Prostate gland (tissue), 2 donors: ENCODE measurements at regions not wholly inside any gene's neighbourhood (a gene's known extent, or its start where the extent isn't known, plus 50 kb on each side); places are given as distances from the start of the nearest gene placed in this dataset.

ENCODE experiments used
- CTCF ChIP-seq, 4 experiments: fragments of 200-600 bp in 2 of 4; fragments of 450-650 bp in 2 of 4; sonication (generic) in 2 of 4; IDR thresholded peaks; 1 replicate in 3 of 4; 2 replicates in 1 of 4; pipeline ENCODE4 v1.5.1; 2016 to 2019; ENCODE audit warnings: antibody characterized with exemption in 4 of 4, mild to moderate bottlenecking in 2 of 4, moderate library complexity in 2 of 4
- POLR2A ChIP-seq: fragments of 450-650 bp; IDR thresholded peaks from one replicate; pipeline ENCODE4 v1.6.1; 2016; ENCODE audit warnings: antibody characterized with exemption, mild to moderate bottlenecking
- POLR2AphosphoS5 ChIP-seq: sonication (generic); formaldehyde crosslinking; IDR thresholded peaks from one replicate; pipeline ENCODE4 v1.6.1; 2017; ENCODE audit warnings: antibody characterized with exemption

- peak; percentile 19 for TF ChIP-seq POLR2AphosphoS5
- peak in 3 of 4 experiments; percentile 33 to 58 (median 49) for TF ChIP-seq CTCF (IDR thresholded peaks at IDR 0.05)
- no peak for TF ChIP-seq POLR2A
These were observed 110.2 kb downstream of the MDH1 start for GRCh38 chr2:63698786-63699548.
